ENCODE measurements at regions not wholly inside any gene's neighbourhood (a gene's known extent, or its start where the extent isn't known, plus 50 kb on each side); places are given as distances from the start of the nearest gene placed in this dataset.
"Not testable (repeated sequence)": the region's sequence is repeated elsewhere in the genome, so short reads cannot be mapped to it uniquely, and the experiment has no call there.

DNA sequence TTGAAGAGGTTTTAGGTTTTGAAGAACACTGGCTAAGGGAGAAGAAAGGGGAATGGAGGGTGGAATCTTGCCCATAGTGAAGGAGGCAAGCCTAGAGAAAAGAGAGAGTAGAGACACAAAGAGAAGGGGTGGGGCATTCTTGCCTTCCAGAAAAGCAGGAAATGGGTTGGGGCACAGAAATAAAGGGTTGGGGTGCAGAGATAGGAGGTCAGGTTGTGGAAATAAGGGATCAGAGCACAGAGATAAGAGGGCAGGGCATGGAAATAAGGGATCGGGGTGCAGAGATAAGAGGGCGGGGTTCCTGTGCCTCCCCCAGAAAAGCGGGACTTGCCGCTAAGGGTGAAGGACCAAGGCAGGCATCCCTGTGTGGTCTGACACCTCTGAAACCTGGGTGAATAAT is 69.9 kb downstream of the ALG1L2 start:
- H3K9me3 ChIP-seq; H3K27ac ChIP-seq; H3K36me3 ChIP-seq; H3K4me3 ChIP-seq; intact Hi-C loops (cut with DNase I); DNase-seq (ENCODE audit: extremely low spot score in 2 of 2); H3K4me1 ChIP-seq; H3K27me3 ChIP-seq: not testable (repeated sequence)

DNA sequence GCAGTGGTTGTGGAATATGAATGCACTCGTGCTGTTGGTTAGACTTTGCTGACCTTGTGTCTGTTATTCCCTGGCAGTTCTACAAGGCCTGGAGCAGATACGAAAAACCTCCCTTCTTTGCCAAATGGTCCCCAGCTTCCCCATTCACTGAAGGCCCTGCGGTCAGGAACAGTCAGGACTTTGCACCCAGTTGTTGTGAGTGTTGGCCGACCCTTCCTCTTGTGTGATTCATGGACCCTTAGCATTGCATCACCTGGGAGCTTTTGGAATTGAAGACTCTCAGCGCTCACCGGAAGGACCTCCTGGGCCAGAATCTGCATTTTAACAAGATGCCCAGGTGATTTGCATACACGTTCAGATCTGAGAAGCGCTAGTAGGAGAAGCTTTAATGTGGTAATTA is 71.6 kb downstream of the ALG1L2 start:
- intact Hi-C loops (cut with DNase I); H3K27me3 ChIP-seq; H3K9me3 ChIP-seq; DNase-seq (ENCODE audit: extremely low spot score in 2 of 2); H3K4me3 ChIP-seq; H3K36me3 ChIP-seq; H3K27ac ChIP-seq; H3K4me1 ChIP-seq: not testable (repeated sequence)

DNA sequence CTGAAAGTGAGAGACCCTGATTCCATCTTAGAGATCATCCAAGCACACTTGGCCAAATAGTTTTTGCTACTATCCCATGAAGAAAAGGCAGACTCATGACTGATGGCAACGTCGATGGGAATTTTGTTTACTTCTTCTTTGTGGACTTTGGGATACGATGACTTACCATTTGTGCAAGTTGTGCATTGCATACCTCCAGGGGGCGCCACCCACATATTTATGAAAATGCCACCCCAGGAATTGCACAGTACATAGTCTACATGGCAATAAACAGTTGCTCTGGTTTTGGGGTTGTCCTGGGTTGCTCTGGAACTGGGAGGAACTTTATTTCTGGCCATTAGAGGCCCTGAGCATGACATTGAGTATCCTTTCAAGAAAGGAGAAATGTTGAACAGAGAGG is 73.8 kb downstream of the ALG1L2 start:
- H3K4me1 ChIP-seq; intact Hi-C loops (cut with DNase I); H3K27me3 ChIP-seq; H3K9me3 ChIP-seq; H3K4me3 ChIP-seq; H3K36me3 ChIP-seq; DNase-seq (ENCODE audit: extremely low spot score in 2 of 2); H3K27ac ChIP-seq: not testable (repeated sequence)

DNA sequence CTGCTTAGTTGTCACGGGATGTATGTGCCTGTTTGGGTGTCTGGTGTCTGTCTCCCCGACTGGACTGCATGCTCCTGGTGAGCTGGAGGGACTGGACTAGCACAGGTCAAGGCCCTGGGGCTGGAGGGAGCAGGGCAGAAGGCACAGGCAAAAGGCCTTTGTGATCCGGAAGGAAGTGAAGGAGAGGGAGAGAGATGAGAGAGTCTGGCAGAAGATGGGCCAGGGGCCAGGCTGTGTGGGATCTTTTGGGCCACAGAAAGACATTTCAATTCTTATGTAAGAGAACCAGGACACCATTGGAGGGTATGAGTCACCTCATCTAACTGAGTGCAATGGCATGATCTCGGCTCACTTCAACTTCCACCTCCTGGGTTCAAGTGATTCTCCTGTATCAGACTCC is 85.2 kb downstream of the ALG1L2 start:
- H3K4me3 ChIP-seq; DNase-seq (ENCODE audit: extremely low spot score in 2 of 2); H3K36me3 ChIP-seq; intact Hi-C loops (cut with DNase I); H3K9me3 ChIP-seq; H3K4me1 ChIP-seq; H3K27ac ChIP-seq; H3K27me3 ChIP-seq: not testable (repeated sequence)

DNA sequence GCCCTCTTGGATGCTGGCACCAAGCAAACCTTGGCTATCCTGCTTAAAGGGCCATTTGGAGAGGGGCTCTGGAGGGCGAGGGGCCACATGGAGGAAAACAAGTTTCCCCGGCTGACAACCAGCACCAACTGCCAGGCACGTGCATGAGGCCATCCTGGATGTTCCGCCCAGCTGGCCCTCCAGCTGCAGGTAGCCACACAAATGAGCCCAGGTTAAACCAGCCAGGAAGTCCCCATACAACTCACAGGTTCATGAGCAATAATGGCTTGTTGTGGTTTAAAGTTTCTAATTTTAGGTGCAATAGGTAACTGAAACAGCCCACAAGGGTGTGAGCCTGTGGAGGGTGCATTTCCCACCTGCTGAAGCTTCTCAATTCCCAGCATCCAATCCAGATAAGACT is 93.6 kb downstream of the ALG1L2 start:
- intact Hi-C loops (cut with DNase I); H3K36me3 ChIP-seq; H3K4me1 ChIP-seq; H3K27me3 ChIP-seq; H3K4me3 ChIP-seq; H3K9me3 ChIP-seq; DNase-seq (ENCODE audit: extremely low spot score in 2 of 2); H3K27ac ChIP-seq: not testable (repeated sequence)

DNA sequence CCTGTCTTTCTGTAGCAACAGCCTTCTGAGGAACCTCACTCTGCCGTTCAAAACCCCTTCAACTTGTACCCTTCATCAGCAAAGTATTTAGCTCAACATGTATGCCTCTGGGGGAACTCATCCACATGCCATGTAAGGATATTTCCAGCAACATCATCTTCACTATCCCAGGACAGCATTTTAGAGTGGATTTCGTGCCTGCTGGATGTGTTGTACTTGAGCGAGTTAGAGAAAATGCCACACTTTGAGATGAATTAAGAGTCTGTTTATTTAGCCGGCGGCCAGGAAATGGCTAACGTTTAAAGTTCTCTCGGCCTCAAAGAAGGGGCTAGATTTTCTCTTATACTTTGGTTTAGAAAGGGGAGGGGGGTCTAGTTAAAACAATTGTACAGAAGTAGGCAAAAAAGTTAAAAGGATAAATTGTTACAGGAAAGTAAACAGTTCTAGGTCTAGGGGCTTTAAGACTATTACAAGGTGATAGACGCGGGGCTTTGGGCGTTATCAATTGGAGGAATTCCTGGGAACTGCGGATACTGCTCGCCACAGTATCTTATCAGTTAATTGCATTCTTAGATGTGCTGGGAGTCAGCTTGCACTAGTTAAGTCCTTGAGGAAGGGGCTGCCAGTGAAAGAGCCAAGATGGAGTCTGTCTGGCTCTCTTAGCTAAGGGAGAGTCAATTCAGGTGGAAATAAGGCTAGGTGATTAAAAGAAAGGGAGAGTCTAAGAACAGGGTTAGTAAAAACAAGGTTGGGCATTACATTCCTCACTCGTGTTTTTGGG is 95.0 kb downstream of the ALG1L2 start:
- H3K9me3 ChIP-seq; H3K36me3 ChIP-seq; H3K4me1 ChIP-seq; H3K4me3 ChIP-seq; DNase-seq (ENCODE audit: extremely low spot score in 2 of 2); intact Hi-C loops (cut with DNase I); H3K27ac ChIP-seq; H3K27me3 ChIP-seq: not testable (repeated sequence)

DNA sequence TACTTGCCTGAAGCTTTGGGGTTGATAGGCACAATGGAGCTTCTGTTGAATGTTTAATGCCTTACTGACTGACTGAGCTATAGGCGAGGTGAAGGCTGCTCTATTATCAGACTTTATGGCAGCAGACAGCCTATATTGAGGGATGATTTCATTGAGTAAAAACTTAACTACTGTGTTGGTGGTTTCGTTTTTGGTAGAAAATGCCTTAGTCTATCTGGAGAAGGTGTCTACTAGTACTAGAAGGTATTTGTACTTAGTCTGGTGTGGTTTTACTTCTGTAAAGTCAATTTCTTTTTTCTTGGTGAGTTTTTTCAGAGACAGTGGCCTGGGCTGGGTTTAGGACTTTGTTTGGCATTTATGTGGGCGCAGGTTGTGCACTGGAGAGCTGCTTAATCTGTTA is 97.2 kb downstream of the ALG1L2 start:
- DNase-seq (ENCODE audit: extremely low spot score in 2 of 2); H3K4me1 ChIP-seq; H3K36me3 ChIP-seq; intact Hi-C loops (cut with DNase I); H3K27ac ChIP-seq; H3K9me3 ChIP-seq; H3K27me3 ChIP-seq; H3K4me3 ChIP-seq: not testable (repeated sequence)

DNA sequence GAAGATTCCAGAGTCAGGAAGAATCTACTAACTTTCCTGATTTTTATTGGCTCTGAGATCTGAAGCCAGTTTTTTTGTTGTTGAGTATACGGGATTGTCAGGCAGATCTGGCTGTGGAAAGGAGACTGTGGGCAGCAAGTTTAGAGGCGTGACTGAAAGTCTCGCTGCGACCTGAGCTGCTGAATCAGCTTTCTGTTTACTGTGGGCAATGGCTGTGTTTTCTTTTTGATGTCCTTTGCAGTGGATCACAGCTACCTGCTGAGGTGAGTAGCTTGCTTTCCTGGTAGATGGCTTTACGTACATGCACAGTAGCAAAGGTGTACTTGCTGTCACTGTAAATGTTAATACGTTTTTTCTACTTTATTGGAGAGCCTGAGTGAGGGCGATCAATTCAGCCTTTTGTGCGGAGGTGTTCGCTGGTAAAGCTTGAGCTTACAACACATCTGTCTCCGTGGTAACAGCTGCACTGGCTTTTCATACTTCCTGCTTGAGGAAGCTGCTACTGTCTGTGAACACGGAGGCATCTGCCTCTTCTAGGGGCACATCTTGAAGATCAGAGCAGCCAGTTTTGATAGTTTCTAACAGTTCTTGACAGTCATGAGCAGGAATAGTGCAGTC is 97.8 kb downstream of the ALG1L2 start:
- H3K36me3 ChIP-seq; H3K27me3 ChIP-seq; DNase-seq (ENCODE audit: extremely low spot score in 2 of 2); H3K9me3 ChIP-seq; intact Hi-C loops (cut with DNase I); H3K4me1 ChIP-seq; H3K27ac ChIP-seq: not testable (repeated sequence)
- peak overlapping the region; percentile 17 to 28 for H3K4me3 ChIP-seq

DNA sequence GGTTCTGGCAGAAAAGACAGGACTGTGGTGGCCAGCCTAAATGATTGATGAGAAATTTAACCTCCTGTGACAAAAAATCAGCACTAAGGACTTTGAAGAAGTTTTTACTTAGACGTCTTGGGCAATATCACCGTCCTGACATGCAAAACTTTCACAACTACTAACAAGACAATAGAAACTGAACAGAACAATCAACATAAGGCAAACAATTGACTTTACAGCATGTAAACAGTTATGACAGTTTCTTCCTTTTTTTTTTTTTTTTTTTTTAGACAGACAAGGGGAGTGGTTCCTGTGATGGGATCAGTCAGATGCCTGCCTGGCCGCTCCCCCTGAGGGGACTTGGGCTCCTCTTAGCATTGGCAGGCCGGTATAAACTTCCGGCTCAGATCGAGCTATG is 100.8 kb downstream of the ALG1L2 start:
- DNase-seq (ENCODE audit: extremely low spot score in 2 of 2); H3K4me3 ChIP-seq; H3K27me3 ChIP-seq; intact Hi-C loops (cut with DNase I); H3K4me1 ChIP-seq; H3K27ac ChIP-seq; H3K36me3 ChIP-seq; H3K9me3 ChIP-seq: not testable (repeated sequence)

DNA sequence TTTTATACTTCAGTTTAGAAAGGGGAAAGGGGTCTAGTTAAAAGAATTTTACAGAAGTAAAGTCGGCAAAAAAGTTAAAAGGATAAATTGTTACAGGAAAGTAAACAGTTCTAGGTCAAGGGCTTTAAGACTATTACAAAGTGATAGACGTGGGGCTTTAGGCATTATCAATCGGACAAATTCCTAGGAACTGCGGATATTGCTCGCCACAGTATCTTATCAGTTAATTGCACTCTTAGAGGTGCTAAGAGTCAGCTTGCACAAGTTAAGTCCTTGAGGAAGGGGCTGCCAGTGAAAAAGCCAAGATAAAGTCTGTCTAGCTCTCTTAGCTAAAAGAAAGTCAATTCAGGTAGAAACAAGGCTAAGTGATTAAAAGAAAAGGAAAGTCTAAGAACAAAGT is 102.1 kb downstream of the ALG1L2 start:
- H3K27me3 ChIP-seq; intact Hi-C loops (cut with DNase I); H3K4me3 ChIP-seq; DNase-seq (ENCODE audit: extremely low spot score in 2 of 2); H3K36me3 ChIP-seq; H3K9me3 ChIP-seq; H3K27ac ChIP-seq; H3K4me1 ChIP-seq: not testable (repeated sequence)

DNA sequence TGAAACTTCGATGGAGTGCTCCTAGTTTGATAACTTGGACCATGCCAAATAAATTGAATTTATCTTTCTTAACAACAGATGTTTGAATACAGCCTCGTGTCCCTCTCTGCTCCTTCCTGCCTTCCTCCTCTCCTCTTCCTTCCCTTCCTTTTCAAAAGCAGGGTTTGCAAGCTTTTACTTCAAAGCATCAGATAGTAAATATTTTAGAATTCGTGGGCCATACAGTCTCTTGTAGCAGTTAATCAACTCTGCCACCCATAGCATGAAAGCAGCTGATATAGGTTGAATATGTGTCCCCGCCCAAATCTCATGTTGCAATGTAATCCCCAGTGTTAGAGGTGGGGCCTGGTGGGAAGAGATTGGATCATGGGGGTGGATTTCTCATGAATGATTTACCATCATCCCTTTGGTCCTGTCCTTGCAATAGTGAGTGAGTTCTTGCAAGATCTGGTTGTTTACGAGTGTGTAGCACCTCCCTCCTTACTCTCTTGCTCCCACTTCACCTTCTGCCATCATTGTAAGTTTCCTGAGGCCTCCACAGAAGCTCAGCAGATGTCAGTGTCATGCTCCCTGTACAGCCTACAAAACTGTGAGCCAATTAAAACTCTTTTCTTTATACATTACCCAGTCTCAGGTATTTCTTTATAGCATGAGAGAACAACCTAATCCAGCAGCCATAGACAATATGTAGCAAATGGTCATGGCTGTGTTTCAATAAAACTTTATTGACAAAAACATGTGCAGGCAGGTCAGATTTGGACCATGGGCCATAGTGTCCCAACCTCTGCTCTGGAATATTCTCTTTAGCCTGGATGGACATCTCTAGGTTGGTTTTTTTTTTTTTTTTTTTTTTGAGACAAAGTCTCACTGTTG is 102.8 kb downstream of the ALG1L2 start:
- DNase-seq (ENCODE audit: extremely low spot score in 2 of 2); H3K4me1 ChIP-seq; H3K27me3 ChIP-seq; H3K9me3 ChIP-seq; H3K27ac ChIP-seq; H3K36me3 ChIP-seq; intact Hi-C loops (cut with DNase I); H3K4me3 ChIP-seq: not testable (repeated sequence)

DNA sequence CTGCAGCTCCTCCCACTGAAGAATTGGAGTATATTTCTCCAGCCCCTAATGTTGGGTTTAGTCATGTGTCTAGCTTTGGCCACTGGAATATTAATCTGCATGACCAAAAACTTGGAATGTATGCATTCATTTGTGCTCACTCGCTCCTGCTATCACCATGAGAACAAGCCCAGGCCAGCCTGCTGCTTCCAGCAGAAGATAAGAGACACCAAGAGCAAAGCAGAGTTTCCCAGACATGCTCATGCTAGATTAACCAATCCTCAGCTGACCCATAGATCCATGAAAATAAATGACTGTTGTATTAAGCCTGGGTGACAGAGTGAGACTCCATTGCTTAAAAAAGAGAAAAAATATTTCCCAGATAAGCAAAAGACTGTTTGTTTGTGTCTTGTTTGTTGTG is 119.6 kb downstream of the ALG1L2 start:
- intact Hi-C loops (cut with DNase I); H3K27me3 ChIP-seq; H3K27ac ChIP-seq; H3K4me3 ChIP-seq; H3K9me3 ChIP-seq; H3K36me3 ChIP-seq; H3K4me1 ChIP-seq; DNase-seq (ENCODE audit: extremely low spot score in 2 of 2): not testable (repeated sequence)

DNA sequence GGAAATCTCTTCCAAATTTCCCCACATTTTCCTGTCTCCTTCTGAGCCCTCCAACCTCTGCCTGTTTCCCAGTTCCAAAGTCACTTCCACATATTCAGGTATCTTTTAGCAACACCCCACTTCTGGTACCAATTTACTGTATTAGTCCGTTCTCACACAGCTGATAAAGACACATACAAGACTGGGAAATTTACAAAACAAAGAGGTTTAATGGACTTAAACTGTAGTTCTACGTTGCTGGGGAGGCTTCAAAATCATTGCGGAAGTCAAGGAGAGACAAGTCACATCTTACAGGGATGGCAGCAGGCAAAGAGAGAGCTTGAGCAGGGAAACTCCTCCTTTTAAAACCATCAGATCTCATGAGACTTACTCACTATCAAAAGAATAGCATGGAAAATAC is 122.0 kb downstream of the ALG1L2 start:
- H3K36me3 ChIP-seq; DNase-seq (ENCODE audit: extremely low spot score in 2 of 2); H3K27me3 ChIP-seq; intact Hi-C loops (cut with DNase I); H3K9me3 ChIP-seq; H3K4me1 ChIP-seq; H3K4me3 ChIP-seq; H3K27ac ChIP-seq: not testable (repeated sequence)
